ENCODE measurements at regions not wholly inside any gene's neighbourhood (a gene's known extent, or its start where the extent isn't known, plus 50 kb on each side); places are given as distances from the start of the nearest gene placed in this dataset.

DNA sequence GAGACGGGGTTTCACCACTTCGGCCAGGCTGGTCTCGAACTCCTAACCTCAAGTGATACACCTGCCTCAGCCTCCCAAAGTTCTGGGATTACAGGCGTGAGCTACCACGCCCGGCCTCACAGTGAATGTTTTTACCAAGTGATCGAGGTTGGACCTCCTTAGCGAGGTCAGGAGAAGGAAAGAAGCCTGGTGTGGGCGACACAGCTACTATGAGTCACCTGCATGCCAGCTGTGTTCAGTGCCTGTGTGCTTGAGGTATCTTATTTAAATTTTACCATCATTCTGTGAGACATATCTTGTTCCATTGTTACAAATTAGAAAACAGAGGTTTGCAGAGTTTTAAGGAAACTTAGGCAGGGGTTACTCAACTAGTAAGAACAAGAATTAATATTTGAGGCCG lies 174.8 kb upstream of the DYNLRB2 start:
- Mint-ChIP-seq H3K27ac (no peak overlapping the region), H3K4me3 (no peak overlapping the region), H3K27me3 (no peaks in the 10 kb centered on the region), H3K9me3 (no peaks in the 10 kb centered on the region), H3K36me3 (ENCODE audit: low read depth) (no peaks in the 10 kb centered on the region), H3K4me1 (ENCODE audit: low read depth) (no peaks in the 10 kb centered on the region)
- intact Hi-C loops (cut with micrococcal nuclease) = no loop called here

DNA sequence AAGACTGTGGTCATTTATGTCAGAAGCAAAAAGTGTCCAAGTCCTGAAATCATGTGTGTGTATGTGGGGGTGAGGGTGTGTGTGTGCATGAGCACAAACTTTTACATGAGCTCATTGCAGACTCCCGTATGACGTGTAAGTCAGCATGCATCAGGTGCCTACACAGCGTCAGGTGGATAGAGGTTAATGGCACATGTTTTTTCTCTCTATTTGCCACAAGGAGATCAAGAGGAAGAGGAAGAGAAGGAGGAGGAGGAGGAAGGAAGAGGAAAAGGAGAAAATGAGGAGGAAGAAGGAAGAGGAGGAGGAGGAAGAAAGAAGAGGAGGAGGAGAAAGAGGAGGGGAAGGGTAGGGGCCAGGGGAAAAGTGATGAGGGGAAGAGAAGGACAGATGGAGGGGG lies 178.0 kb upstream of the DYNLRB2 start:
- no peaks in the 10 kb centered on the region for H3K4me1 Mint-ChIP-seq (ENCODE audit: low read depth)
- H3K36me3 Mint-ChIP-seq (ENCODE audit: low read depth) = no peaks in the 10 kb centered on the region
- H3K27ac Mint-ChIP-seq = no peak overlapping the region
- intact Hi-C loops (cut with micrococcal nuclease) = no loop called here
- no peaks in the 10 kb centered on the region for H3K9me3 Mint-ChIP-seq
- H3K4me3 Mint-ChIP-seq = no peak overlapping the region
- no peaks in the 10 kb centered on the region for H3K27me3 Mint-ChIP-seq

DNA sequence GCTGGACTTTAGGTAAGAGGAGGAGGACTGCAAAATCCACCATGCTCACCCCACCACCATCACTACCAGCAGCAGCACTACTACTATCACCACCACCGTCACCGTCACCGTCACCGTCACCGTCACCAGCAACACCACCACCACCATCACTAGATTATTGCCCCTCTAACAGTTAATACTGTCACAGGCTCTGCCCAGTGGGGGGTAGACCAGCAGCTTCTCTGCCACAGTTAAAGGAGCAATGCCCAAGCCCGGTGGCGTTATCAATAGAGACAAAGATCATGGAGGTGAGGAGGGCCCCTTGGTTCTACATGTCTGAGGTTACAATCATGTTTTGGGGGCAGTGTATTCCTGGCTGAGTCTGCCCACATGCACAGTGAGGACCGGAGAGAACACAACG lies 184.4 kb upstream of the DYNLRB2 start:
- H3K36me3 Mint-ChIP-seq (ENCODE audit: low read depth) = no peaks in the 10 kb centered on the region
- intact Hi-C loops (cut with micrococcal nuclease) = no loop called here
- no peaks in the 10 kb centered on the region for H3K27me3 Mint-ChIP-seq
- no peak overlapping the region for H3K4me3 Mint-ChIP-seq
- H3K4me1 Mint-ChIP-seq (ENCODE audit: low read depth) = no peaks in the 10 kb centered on the region
- H3K27ac Mint-ChIP-seq = no peak overlapping the region
- no peaks in the 10 kb centered on the region for H3K9me3 Mint-ChIP-seq

DNA sequence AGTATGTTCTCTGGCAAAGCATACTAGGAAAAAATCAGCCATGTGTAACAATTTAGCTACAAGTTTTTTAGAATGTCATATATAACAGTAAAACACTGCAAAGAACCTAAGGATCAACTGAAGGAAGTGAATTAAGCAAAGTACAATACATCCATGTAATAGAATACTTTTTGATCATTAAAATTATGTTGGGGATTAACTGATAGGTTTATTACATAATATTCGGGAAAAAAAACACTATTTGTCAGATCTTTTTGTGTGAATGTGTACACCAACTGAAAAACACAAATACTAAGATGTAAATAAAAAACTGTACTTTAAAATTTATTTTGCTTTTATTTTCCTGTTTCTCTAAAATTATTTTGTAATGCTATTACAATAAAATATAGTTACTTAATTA lies 185.5 kb upstream of the DYNLRB2 start:
- Mint-ChIP-seq H3K36me3 (ENCODE audit: low read depth) (no peaks in the 10 kb centered on the region), H3K27ac (no peak overlapping the region), H3K4me1 (ENCODE audit: low read depth) (no peaks in the 10 kb centered on the region), H3K4me3 (no peak overlapping the region), H3K27me3 (no peaks in the 10 kb centered on the region), H3K9me3 (no peaks in the 10 kb centered on the region)
- intact Hi-C loops (cut with micrococcal nuclease) = no loop called here

DNA sequence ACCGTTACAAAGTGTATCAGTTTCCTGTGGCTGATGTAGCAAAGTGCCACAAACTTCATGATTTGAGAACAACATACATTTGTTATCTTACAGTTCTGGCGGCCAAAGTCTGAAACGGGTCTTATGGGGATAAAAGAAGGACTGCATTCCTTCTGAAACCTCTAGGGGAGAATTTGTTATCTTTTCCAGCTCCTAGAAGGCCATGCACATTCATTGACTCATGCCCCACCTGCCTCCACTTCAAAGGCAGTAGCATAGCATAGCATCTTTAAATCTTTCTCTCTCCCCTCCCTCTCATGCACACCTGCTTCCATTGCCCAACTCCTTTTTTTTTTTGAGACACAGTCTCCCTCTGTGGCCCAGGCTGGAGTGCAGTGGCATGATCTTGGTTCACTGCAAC lies 190.7 kb upstream of the DYNLRB2 start:
- no peaks in the 10 kb centered on the region for H3K27me3 Mint-ChIP-seq
- no peak overlapping the region for H3K27ac Mint-ChIP-seq
- H3K36me3 Mint-ChIP-seq (ENCODE audit: low read depth) = no peaks in the 10 kb centered on the region
- no peaks in the 10 kb centered on the region for H3K9me3 Mint-ChIP-seq
- H3K4me1 Mint-ChIP-seq (ENCODE audit: low read depth) = no peaks in the 10 kb centered on the region
- H3K4me3 Mint-ChIP-seq = no peak overlapping the region
- intact Hi-C loops (cut with micrococcal nuclease) = no loop called here

DNA sequence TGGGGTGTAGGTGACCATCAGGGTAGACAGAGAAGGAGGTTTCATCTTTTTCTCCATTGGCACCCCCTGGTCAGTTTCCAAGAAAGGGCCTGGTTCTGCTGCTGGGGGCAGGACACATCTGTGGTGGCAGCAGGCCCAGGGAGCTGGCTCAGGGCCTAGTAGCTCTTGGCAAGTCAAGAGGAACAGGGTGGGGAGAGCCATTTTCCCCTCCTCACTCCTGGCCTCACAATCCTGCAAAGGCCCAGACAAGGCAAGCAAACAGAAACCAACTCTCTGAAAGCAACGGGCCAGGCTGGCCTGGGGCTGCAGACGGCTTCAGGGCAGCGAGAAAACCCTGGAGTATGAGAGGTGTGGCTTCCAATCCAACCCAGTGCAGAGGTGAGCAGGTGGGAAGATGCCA lies 192.9 kb upstream of the DYNLRB2 start:
- no peaks in the 10 kb centered on the region for H3K27me3 Mint-ChIP-seq
- no peak overlapping the region for H3K4me3 Mint-ChIP-seq
- H3K9me3 Mint-ChIP-seq = no peaks in the 10 kb centered on the region
- intact Hi-C loops (cut with micrococcal nuclease) = no loop called here
- H3K36me3 Mint-ChIP-seq (ENCODE audit: low read depth) = no peaks in the 10 kb centered on the region
- H3K4me1 Mint-ChIP-seq (ENCODE audit: low read depth) = no peaks in the 10 kb centered on the region
- H3K27ac Mint-ChIP-seq = no peak overlapping the region

DNA sequence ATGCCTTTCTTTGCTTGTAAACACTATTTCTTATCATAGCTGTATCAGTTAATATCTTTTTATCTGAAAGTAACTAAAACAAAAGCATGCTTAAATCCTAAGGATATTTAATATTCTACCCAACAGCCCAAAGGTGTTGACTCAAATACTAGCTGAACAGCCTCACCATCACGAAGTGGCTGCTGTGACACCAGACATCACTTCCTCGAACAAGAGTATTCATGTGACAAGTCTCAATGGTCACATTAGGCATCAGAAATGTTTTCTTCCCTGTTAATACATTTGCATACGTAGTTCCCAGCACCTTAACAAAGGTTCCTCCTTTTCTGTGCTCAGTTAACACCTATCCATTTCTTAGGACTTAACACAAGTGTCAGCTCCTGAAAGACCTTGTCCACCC lies 193.8 kb upstream of the DYNLRB2 start:
- no peak overlapping the region for H3K4me3 Mint-ChIP-seq
- no peaks in the 10 kb centered on the region for H3K27me3 Mint-ChIP-seq
- H3K4me1 Mint-ChIP-seq (ENCODE audit: low read depth) = no peaks in the 10 kb centered on the region

DNA sequence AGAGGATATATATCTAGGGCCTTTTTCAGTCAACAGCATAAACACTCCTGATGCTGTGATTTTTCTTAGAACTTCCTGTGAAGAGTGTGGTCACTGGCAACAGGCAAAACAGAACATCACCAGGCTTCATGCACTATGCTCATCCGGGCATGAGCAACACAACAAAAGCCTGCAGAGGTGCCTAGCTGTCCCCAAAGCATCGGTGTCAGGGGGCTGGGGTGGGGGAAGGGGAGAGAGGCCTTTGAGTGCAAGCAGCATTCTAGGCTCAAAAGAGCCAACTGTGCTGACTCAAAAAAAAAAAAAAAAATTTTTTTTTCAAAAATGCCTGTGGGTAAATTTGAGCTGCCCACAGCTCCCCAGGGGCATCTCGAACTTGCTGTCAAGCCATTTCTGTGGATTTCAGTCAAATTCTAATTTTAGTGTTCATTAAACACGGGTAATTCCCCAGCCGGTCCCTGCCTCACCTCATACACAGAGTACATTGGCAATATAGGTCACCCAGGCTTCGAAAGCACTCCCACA lies 194.6 kb upstream of the DYNLRB2 start:
- Mint-ChIP-seq H3K4me3 (no peak overlapping the region), H3K27ac (no peak overlapping the region), H3K9me3 (no peaks in the 10 kb centered on the region), H3K27me3 (no peaks in the 10 kb centered on the region), H3K36me3 (ENCODE audit: low read depth) (no peaks in the 10 kb centered on the region), H3K4me1 (ENCODE audit: low read depth) (no peaks in the 10 kb centered on the region)
- intact Hi-C loops (cut with micrococcal nuclease) = no loop called here

More for the DNA sequence above, 193.8 kb upstream of the DYNLRB2 start:
- H3K27ac Mint-ChIP-seq = no peak overlapping the region
- H3K9me3 Mint-ChIP-seq = no peaks in the 10 kb centered on the region
- H3K36me3 Mint-ChIP-seq (ENCODE audit: low read depth) = no peaks in the 10 kb centered on the region
- intact Hi-C loops (cut with micrococcal nuclease) = no loop called here

DNA sequence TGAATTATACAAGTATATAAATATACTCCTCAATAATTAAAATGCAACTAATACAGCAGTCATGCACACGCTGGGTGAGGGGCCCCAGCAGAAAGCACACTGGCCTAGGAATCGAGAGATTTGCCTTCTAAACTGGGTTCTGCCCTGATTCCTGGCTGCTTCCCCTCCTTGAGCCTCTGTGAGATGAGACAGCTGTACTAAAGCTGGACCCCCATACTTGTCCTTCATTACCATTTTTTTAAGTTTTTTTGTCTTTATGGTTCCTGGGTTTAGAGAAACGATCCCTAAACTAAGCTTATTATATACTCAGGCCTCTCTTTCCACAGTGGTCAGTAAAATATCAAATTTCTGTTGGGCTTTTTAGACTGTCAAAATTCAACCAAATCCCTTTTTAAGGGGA lies 195.1 kb upstream of the DYNLRB2 start:
- H3K4me3 Mint-ChIP-seq = no peak overlapping the region
- intact Hi-C loops (cut with micrococcal nuclease) = no loop called here
- H3K27ac Mint-ChIP-seq = no peak overlapping the region
- H3K27me3 Mint-ChIP-seq = no peaks in the 10 kb centered on the region
- H3K36me3 Mint-ChIP-seq (ENCODE audit: low read depth) = no peaks in the 10 kb centered on the region
- no peaks in the 10 kb centered on the region for H3K9me3 Mint-ChIP-seq
- H3K4me1 Mint-ChIP-seq (ENCODE audit: low read depth) = no peaks in the 10 kb centered on the region

DNA sequence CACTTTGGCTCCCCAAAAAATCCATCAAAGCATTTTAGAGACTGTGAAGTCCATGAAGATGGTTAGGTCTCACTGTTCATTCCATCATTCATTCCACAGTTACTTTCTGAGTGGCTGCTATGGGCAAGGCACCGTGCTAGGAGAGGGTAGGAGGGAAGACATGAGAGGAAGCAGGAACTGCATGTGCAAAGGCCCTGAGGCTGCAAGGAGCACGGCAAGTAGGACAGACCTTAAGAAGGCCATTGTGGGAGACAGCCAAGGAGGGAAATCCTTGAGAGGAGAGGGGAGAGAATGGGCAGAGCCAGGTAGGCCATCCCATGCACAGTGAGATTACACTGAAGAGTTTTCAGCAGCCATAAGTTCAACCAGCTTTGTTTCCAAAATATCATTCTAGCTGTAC lies 196.2 kb upstream of the DYNLRB2 start:
- Mint-ChIP-seq H3K4me1 (ENCODE audit: low read depth) (no peaks in the 10 kb centered on the region), H3K9me3 (no peaks in the 10 kb centered on the region), H3K27me3 (no peaks in the 10 kb centered on the region), H3K4me3 (no peak overlapping the region), H3K27ac (no peak overlapping the region), H3K36me3 (ENCODE audit: low read depth) (no peaks in the 10 kb centered on the region)
- intact Hi-C loops (cut with micrococcal nuclease) = no loop called here

DNA sequence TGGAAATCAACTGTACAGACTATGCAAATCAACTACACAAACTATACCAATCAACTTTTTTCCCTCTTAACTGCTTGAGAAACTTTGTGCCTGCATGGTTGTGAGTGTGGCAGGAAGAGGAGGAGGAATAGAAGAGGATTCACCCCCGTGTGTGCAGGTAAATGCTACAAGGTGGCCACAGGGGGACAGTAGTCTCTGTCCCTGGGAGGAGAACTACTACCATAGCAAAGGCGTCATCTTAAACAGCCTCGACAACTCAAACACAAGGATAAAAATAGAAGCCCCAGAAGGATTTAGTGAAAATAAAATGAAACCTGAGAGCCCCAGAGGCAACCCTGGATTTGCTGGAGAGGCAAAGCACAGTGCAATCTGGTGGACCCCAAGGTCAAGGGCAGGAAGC lies 199.5 kb upstream of the DYNLRB2 start:
- H3K27me3 Mint-ChIP-seq = no peaks in the 10 kb centered on the region
- H3K27ac Mint-ChIP-seq = no peak overlapping the region

DNA sequence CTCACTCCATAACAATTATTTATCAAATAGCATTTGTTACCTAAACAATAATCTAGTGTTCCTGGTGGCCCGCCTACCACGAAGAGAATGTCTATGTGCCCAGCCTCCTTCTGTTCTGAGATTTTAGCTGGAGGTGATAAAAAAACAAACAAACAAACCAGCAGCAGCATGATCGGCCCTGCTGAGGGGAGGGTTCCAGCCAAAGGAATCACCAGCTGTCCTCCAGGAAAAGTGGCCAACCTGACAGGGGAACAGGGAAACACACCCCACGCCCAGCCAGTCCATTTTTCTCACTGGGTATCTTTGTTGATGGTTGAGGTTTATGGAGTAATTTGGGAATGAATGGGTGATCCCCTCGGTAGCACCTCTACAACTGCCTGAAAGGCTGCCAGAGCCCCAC lies 203.0 kb upstream of the DYNLRB2 start:
- no peaks in the 10 kb centered on the region for H3K27me3 Mint-ChIP-seq

More for the DNA sequence above, 199.5 kb upstream of the DYNLRB2 start:
- no peaks in the 10 kb centered on the region for H3K4me1 Mint-ChIP-seq (ENCODE audit: low read depth)
- H3K4me3 Mint-ChIP-seq = no peak overlapping the region
- no peaks in the 10 kb centered on the region for H3K9me3 Mint-ChIP-seq
- intact Hi-C loops (cut with micrococcal nuclease) = no loop called here
- no peaks in the 10 kb centered on the region for H3K36me3 Mint-ChIP-seq (ENCODE audit: low read depth)

DNA sequence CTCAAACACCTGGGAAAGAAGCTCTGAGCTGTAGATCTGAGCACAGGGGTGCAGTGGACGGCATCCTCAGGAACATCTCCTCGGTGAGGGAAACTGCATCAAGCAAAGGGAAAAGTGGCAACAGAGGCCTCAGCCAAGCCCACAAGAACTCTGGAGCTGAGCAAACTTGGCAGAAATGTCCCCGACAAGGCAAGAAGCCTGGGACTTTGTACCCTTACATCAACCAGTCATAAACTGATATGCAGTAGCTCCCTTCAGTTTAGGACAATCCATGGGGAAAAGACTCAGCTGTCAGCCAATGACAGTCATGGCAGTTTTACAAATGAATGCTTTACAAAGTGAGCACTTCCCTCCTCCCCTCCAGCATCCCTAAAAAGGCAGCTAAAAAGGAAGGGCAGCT lies 210.0 kb upstream of the DYNLRB2 start:
- H3K36me3 Mint-ChIP-seq (ENCODE audit: low read depth) = no peaks in the 10 kb centered on the region
- intact Hi-C loops (cut with micrococcal nuclease) = no loop called here
- no peak overlapping the region for H3K27ac Mint-ChIP-seq
- no peak overlapping the region for H3K4me3 Mint-ChIP-seq
- H3K9me3 Mint-ChIP-seq = no peaks in the 10 kb centered on the region
- no peaks in the 10 kb centered on the region for H3K4me1 Mint-ChIP-seq (ENCODE audit: low read depth)
- H3K27me3 Mint-ChIP-seq = no peaks in the 10 kb centered on the region

More for the DNA sequence above, 203.0 kb upstream of the DYNLRB2 start:
- H3K4me1 Mint-ChIP-seq (ENCODE audit: low read depth) = no peaks in the 10 kb centered on the region
- intact Hi-C loops (cut with micrococcal nuclease) = no loop called here
- H3K9me3 Mint-ChIP-seq = no peaks in the 10 kb centered on the region
- H3K4me3 Mint-ChIP-seq = no peak overlapping the region
- no peaks in the 10 kb centered on the region for H3K36me3 Mint-ChIP-seq (ENCODE audit: low read depth)
- H3K27ac Mint-ChIP-seq = no peak overlapping the region

DNA sequence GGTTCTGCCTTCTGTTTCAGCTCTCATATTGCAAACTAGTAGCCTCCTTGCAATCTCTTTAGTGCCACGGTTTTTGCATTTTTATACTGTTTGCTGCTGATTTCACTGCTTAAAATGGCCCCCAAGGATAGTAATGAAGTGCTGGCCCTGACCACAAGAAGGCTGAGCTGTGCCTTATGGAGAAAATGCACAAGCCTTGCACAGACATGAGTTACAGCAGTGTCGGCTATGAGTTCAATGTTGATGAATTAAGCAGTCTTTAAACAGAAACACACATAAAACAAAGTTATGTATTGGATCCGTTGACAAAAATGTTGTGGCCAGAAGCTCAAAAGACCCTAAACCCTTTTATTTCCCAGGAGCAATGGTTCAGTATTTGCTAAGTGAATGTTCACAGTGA lies 210.6 kb upstream of the DYNLRB2 start:
- Mint-ChIP-seq H3K27ac (no peak overlapping the region), H3K27me3 (no peaks in the 10 kb centered on the region)
- intact Hi-C loops (cut with micrococcal nuclease) = no loop called here

DNA sequence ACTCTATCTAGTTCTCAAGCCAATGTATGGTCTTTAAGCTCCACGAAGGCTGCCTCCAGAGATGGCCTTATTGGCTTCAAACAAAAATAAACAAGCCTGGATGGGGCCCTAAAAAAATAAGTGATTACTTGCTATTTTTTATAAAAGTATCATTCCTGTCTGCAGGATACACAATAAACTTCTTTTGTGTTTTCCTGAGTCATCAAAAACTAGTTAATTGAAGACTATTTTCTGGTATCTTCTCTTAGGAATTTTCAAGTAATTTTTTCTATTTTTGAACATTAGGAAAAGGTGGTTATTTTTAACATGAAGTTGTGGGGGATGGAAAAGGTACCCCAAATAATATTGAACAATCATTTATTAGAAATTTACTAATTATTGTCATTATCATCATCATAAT lies 213.1 kb upstream of the DYNLRB2 start:
- Mint-ChIP-seq H3K4me1 (ENCODE audit: low read depth) (no peaks in the 10 kb centered on the region), H3K27me3 (no peaks in the 10 kb centered on the region), H3K36me3 (ENCODE audit: low read depth) (no peaks in the 10 kb centered on the region), H3K4me3 (no peak overlapping the region), H3K9me3 (no peaks in the 10 kb centered on the region), H3K27ac (no peak overlapping the region)
- intact Hi-C loops (cut with micrococcal nuclease) = no loop called here

More for the DNA sequence above, 210.6 kb upstream of the DYNLRB2 start:
- Mint-ChIP-seq H3K36me3 (ENCODE audit: low read depth) (no peaks in the 10 kb centered on the region), H3K9me3 (no peaks in the 10 kb centered on the region), H3K4me1 (ENCODE audit: low read depth) (no peaks in the 10 kb centered on the region), H3K4me3 (no peak overlapping the region)

Data from dendritic cell treated with granulocyte-macrophage colony-stimulating factor and Interleukin-4, amounts not matched to agents 40 ng/mL and 50 ng/mL, for 4 days (primary cell).